CD4-positive, alpha-beta T cell (primary cell): ENCODE measurements at regions not wholly inside any gene's neighbourhood (a gene's known extent, or its start where the extent isn't known, plus 50 kb on each side); places are given as distances from the start of the nearest gene placed in this dataset.

Experiments used
- ATAC-seq: fragments of 200-7000 bp; cut with Tn5 transposase; one replicate; pipeline ENCODE4 v1.10.0; 2022; ENCODE audit warnings: mild to moderate bottlenecking; ENCODE audit not compliant: poor library complexity
- CTCF ChIA-PET: fragments of 350-600 bp; sonication (Branson Sonifier 250); formaldehyde crosslinking; loops from one replicate; lab custom pipeline; 2021; ENCODE audit warnings: antibody characterized with exemption, inconsistent platforms; lab: Charles Lee
- POLR2A ChIA-PET: fragments of 350-600 bp; sonication (Branson Sonifier 250); formaldehyde crosslinking; loops from one replicate; lab custom pipeline; 2021; ENCODE audit warnings: antibody characterized with exemption, inconsistent platforms; lab: Charles Lee
- DNase-seq, 14 experiments: peaks; one replicate each; pipeline ENCODE4 v3.0.0-alpha.2; 2013 to 2020; ENCODE audit warnings: mixed read lengths in 2 of 14
- H3K27ac ChIP-seq, 2 donors: one replicate each; pipeline versions ENCODE4 v1.5.1 to v1.7.0; 2013; ENCODE audit warnings: low read length in 2 of 2, low read depth in 1 of 2, mild to moderate bottlenecking in 1 of 2
- H3K27me3 ChIP-seq, 2 experiments: 1 replicate in 1 of 2; 2 replicates in 1 of 2; pipeline versions ENCODE4 v1.6.1 to v1.7.0; 2013; ENCODE audit warnings: low read length in 2 of 2, control low read depth in 1 of 2, mild to moderate bottlenecking in 1 of 2, moderate library complexity in 1 of 2; ENCODE audit not compliant: insufficient read depth in 2 of 2, control insufficient read depth in 1 of 2
- H3K36me3 ChIP-seq: one replicate; pipeline ENCODE4 v1.6.1; 2013; ENCODE audit warnings: low read length, control low read depth; ENCODE audit not compliant: insufficient read depth
- H3K4me1 ChIP-seq: one replicate; pipeline ENCODE4 v1.6.1; 2013; ENCODE audit warnings: low read length, control low read depth; ENCODE audit not compliant: insufficient read depth
- H3K4me3 ChIP-seq: one replicate; pipeline ENCODE4 v1.5.1; 2013; ENCODE audit warnings: mild to moderate bottlenecking, low read length, moderate library complexity
- H3K9me3 ChIP-seq, 2 experiments: 1 replicate in 1 of 2; 2 replicates in 1 of 2; pipeline versions ENCODE4 v1.6.1 to v1.7.0; 2013; ENCODE audit warnings: low read length in 2 of 2, mild to moderate bottlenecking in 2 of 2, control low read depth in 1 of 2, moderate library complexity in 1 of 2; ENCODE audit not compliant: control insufficient read depth in 1 of 2, insufficient read depth in 1 of 2
- H3K27ac Mint-ChIP-seq: one replicate; pipeline ENCODE4 v1.8.0; 2020; ENCODE audit warnings: mixed read lengths
- H3K27me3 Mint-ChIP-seq: one replicate; pipeline ENCODE4 v1.8.0; 2021; ENCODE audit warnings: mixed read lengths
- H3K36me3 Mint-ChIP-seq: one replicate; pipeline ENCODE4 v1.8.0; 2021; ENCODE audit warnings: low read depth, mixed read lengths
- H3K4me1 Mint-ChIP-seq: one replicate; pipeline ENCODE4 v1.8.0; 2021; ENCODE audit warnings: low read depth, mixed read lengths
- H3K4me3 Mint-ChIP-seq: one replicate; pipeline ENCODE4 v1.8.0; 2020; ENCODE audit warnings: mild to moderate bottlenecking, mixed read lengths
- H3K9me3 Mint-ChIP-seq: one replicate; pipeline ENCODE4 v1.8.0; 2020; ENCODE audit warnings: mixed read lengths
- CTCF ChIP-seq: fragments of 200-600 bp; IDR thresholded peaks from one replicate; pipeline ENCODE4 v1.8.0; 2022; ENCODE audit warnings: antibody characterized with exemption, mild to moderate bottlenecking
- intact Hi-C, 2 experiments: fragments of 100-400 bp; cut with DNase I in 1 of 2; cut with micrococcal nuclease in 1 of 2; formaldehyde crosslinking; loops; one replicate each; pipeline versions ENCODE4 v1.15.1 to v1.9.0; 2023 to 2025; cut with DNase I, micrococcal nuclease

DNA sequence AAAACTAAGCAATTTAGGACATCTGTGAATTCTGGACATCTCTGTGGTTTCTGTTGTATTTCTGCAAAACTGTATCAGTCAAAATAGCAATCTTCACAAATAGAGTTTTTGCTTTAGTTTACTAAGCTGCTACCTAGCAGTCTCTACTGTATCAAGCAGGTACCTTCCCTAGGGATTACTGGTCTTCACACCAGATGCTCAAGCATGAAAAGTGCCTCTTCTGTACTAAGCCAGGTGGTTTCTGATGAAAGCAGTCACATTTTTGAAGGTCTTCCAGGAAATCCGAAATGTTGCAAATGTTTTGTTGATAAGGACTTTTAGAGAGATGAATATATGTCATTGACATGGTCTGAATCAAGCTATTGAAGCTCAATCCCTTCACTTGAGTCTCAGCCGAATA, 540.0 kb downstream of the KCTD16 start:
- no peaks in the 10 kb centered on the region for H3K36me3 Mint-ChIP-seq
- H3K27me3 Mint-ChIP-seq = no peaks in the 10 kb centered on the region
- H3K27ac ChIP-seq = no peak overlapping the region
- H3K9me3 Mint-ChIP-seq = peaks cover 7% of the 10 kb centered on the region
- no peak for TF ChIP-seq CTCF
- no peak overlapping the region for H3K27ac Mint-ChIP-seq
- intact Hi-C loops = no loop called here
- ATAC-seq (no peak), DNase-seq (no peak)
- H3K4me1 Mint-ChIP-seq = no peaks in the 10 kb centered on the region
- ChIA-PET POLR2A (no interaction called here), CTCF (no interaction called here)
- H3K9me3 ChIP-seq = peaks cover 0 to 4% of the 10 kb centered on the region in 2 experiments
- no peaks in the 10 kb centered on the region for H3K4me1 ChIP-seq
- no peaks in the 10 kb centered on the region for H3K36me3 ChIP-seq
- no peak overlapping the region for H3K4me3 Mint-ChIP-seq
- no peaks in the 10 kb centered on the region for H3K27me3 ChIP-seq
- no peak overlapping the region for H3K4me3 ChIP-seq

DNA sequence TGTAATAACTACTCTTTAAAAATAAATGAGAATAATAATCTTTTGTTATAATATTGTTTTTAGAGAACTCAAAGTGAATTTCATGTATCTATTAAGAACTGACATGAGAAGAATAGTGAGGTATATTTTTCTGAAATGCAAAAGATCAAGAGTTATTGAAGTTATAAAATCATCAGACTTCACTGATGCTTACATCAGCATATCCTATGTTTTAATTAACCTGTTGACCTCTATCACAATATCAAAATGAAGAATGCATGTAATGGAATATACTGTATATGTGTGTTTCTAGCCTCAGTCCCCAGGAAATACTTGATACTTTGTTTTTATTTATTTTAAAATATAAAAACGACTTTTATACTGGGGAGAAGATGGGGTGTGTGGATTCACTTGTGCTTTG, 533.1 kb downstream of the KCTD16 start:
- TF ChIP-seq CTCF = no peak
- H3K36me3 Mint-ChIP-seq = no peaks in the 10 kb centered on the region
- DNase-seq = no peak
- Histone ChIP-seq H3K27me3 (no peaks in the 10 kb centered on the region), H3K36me3 (no peaks in the 10 kb centered on the region), H3K27ac (no peak overlapping the region), H3K4me1 (no peaks in the 10 kb centered on the region), H3K9me3 (no peaks in the 10 kb centered on the region), H3K4me3 (no peak overlapping the region)
- ATAC-seq = no peak
- intact Hi-C loops = no loop called here
- no peaks in the 10 kb centered on the region for H3K27me3 Mint-ChIP-seq
- no peaks in the 10 kb centered on the region for H3K4me1 Mint-ChIP-seq
- CTCF ChIA-PET = no interaction called here
- POLR2A ChIA-PET = no interaction called here
- H3K9me3 Mint-ChIP-seq = no peaks in the 10 kb centered on the region
- no peak overlapping the region for H3K27ac Mint-ChIP-seq
- no peak overlapping the region for H3K4me3 Mint-ChIP-seq

GRCh38 chr5:144698484-144698883, 527.8 kb downstream of the KCTD16 start:
- Histone ChIP-seq H3K4me3 (no peak overlapping the region), H3K4me1 (no peaks in the 10 kb centered on the region), H3K9me3 (no peaks in the 10 kb centered on the region), H3K36me3 (no peaks in the 10 kb centered on the region), H3K27ac (no peak overlapping the region), H3K27me3 (no peaks in the 10 kb centered on the region)
- Mint-ChIP-seq H3K4me3 (no peak overlapping the region), H3K27ac (no peak overlapping the region), H3K9me3 (no peaks in the 10 kb centered on the region), H3K27me3 (no peaks in the 10 kb centered on the region), H3K36me3 (no peaks in the 10 kb centered on the region), H3K4me1 (no peaks in the 10 kb centered on the region)
- POLR2A ChIA-PET = no interaction called here
- ATAC-seq = no peak
- no peak for TF ChIP-seq CTCF
- CTCF ChIA-PET = interaction anchor here (1.5 kb wide), 1 partner anchor 9 kb away, joined by 3 read pairs; no protein-coding TSS in a partner anchor
- no peak for DNase-seq
- intact Hi-C loops = no loop called here
